Activated T-cell treated with anti-CD3 and anti-CD28 coated beads, Interleukin-2, amount 50 U/mL, for 72 hours (primary cell): ENCODE measurements at regions not wholly inside any gene's neighbourhood (a gene's known extent, or its start where the extent isn't known, plus 50 kb on each side); places are given as distances from the start of the nearest gene placed in this dataset.
"Not testable (repeated sequence)": the region's sequence is repeated elsewhere in the genome, so short reads cannot be mapped to it uniquely, and the experiment has no call there.

Experiments
- ATAC-seq, 2 donors: fragments of 150-1000 bp; cut with Tn5 transposase; replicated peaks in 1 of 2; 2 replicates each; pipeline ENCODE4 v1.10.0; 2021; ENCODE audit warnings: moderate library complexity in 2 of 2, mild to moderate bottlenecking in 1 of 2
- DNase-seq, 2 donors: peaks; one replicate each; pipeline ENCODE4 v3.0.0; 2021 to 2022; ENCODE audit warnings: mixed read lengths in 1 of 2
- H3K27ac Mint-ChIP-seq: one replicate; pipeline ENCODE4 v1.8.0; 2022; ENCODE audit warnings: mild to moderate bottlenecking, moderate library complexity, mixed read lengths
- H3K27me3 Mint-ChIP-seq: one replicate; pipeline ENCODE4 v1.8.0; 2022; ENCODE audit warnings: low read depth, mixed read lengths
- H3K36me3 Mint-ChIP-seq, 2 donors: one replicate each; pipeline ENCODE4 v1.8.0; 2022; ENCODE audit warnings: mixed read lengths in 2 of 2, mild to moderate bottlenecking in 1 of 2; ENCODE audit not compliant: insufficient read depth in 2 of 2
- H3K4me1 Mint-ChIP-seq: one replicate; pipeline ENCODE4 v1.8.0; 2022; ENCODE audit warnings: low read depth, mixed read lengths
- H3K4me3 Mint-ChIP-seq, 2 donors: one replicate each; pipeline ENCODE4 v1.8.0; 2022; ENCODE audit warnings: mild to moderate bottlenecking in 2 of 2, mixed read lengths in 2 of 2, moderate library complexity in 2 of 2
- H3K9me3 Mint-ChIP-seq, 2 donors: one replicate each; pipeline ENCODE4 v1.8.0; 2022; ENCODE audit warnings: mixed read lengths in 2 of 2

- H3K27me3 Mint-ChIP-seq: no peaks in the 10 kb centered on the region
- H3K36me3 Mint-ChIP-seq: no peaks in the 10 kb centered on the region
- peaks cover 0 to 1% of the 10 kb centered on the region in 2 donors for H3K9me3 Mint-ChIP-seq
- no peak overlapping the region for H3K27ac Mint-ChIP-seq
- DNase-seq (no peak), ATAC-seq (no peak)
- H3K4me1 Mint-ChIP-seq: no peaks in the 10 kb centered on the region
- H3K4me3 Mint-ChIP-seq: no peak overlapping the region
Observed at GRCh38 chr12:5268424-5269210, 163.3 kb upstream of the NTF3 start.

DNA sequence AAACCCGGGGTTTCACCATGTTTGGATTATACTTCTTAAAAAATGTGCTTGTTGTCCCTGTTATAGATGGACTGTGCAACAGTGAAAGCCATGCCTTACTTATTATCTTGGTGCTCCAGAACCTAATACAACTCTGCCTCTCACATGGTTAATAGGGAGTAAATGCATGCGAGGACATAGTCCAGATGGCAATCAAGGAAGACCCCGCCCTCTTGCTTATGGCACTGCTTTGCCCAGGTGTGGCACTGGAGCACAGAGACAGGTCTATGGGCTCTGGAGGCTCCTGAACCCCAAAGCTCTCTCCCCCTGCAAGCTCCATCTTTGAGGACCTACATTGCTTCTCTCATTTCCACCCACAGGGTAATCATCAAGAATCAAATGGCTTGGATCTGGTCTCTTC lies 162.1 kb upstream of the NTF3 start:
- Mint-ChIP-seq H3K4me1 (no peaks in the 10 kb centered on the region), H3K36me3 (no peaks in the 10 kb centered on the region)

GRCh38 chr12:5272018-5272785 lies 159.7 kb upstream of the NTF3 start:
- DNase-seq (no peak), ATAC-seq (no peak)
- Mint-ChIP-seq H3K27me3 (no peaks in the 10 kb centered on the region), H3K27ac (no peak overlapping the region), H3K4me3 (no peak overlapping the region), H3K9me3 (no peaks in the 10 kb centered on the region), H3K36me3 (no peaks in the 10 kb centered on the region), H3K4me1 (no peaks in the 10 kb centered on the region)

More for the DNA sequence above, 162.1 kb upstream of the NTF3 start:
- DNase-seq: no peak
- Mint-ChIP-seq H3K4me3 (no peak overlapping the region), H3K27me3 (no peaks in the 10 kb centered on the region), H3K27ac (no peak overlapping the region), H3K9me3 (peaks cover 0 to under 1% of the 10 kb centered on the region in 2 donors)
- ATAC-seq: no peak

GRCh38 chr12:5273709-5274108 lies 158.2 kb upstream of the NTF3 start:
- DNase-seq (no peak), ATAC-seq (no peak)
- no peaks in the 10 kb centered on the region for H3K36me3 Mint-ChIP-seq
- H3K4me3 Mint-ChIP-seq: no peak overlapping the region
- H3K9me3 Mint-ChIP-seq: no peaks in the 10 kb centered on the region
- H3K27ac Mint-ChIP-seq: no peak overlapping the region
- no peaks in the 10 kb centered on the region for H3K4me1 Mint-ChIP-seq
- H3K27me3 Mint-ChIP-seq: no peaks in the 10 kb centered on the region

- H3K27ac Mint-ChIP-seq: no peak overlapping the region
- no peaks in the 10 kb centered on the region for H3K9me3 Mint-ChIP-seq
- no peak for ATAC-seq
- H3K4me1 Mint-ChIP-seq: no peaks in the 10 kb centered on the region
- H3K4me3 Mint-ChIP-seq: no peak overlapping the region
- no peaks in the 10 kb centered on the region for H3K27me3 Mint-ChIP-seq
- no peaks in the 10 kb centered on the region for H3K36me3 Mint-ChIP-seq
- DNase-seq: no peak
Observed at GRCh38 chr12:5276327-5276880, 155.5 kb upstream of the NTF3 start.

DNA sequence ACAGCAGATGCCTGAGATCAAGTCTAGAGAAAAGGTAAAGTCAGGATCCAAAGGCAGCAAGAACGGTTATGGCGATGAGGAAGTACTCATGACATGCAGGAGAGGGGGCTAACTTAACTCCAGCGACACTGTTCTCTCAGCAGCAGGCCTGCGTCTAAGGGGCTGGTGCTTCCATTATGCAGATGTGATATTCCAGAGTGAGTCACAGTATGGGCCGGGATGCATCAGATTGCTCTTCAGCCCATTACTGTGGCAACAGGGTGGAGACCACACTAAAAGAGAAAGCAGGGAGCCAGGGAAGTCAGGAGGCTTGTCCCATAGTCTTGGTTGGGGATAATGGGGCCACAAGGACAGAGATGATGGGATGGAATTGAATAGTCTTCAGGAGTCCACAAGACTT lies 151.8 kb upstream of the NTF3 start:
- Mint-ChIP-seq H3K9me3 (no peaks in the 10 kb centered on the region), H3K27me3 (no peaks in the 10 kb centered on the region), H3K36me3 (no peaks in the 10 kb centered on the region), H3K4me1 (no peaks in the 10 kb centered on the region), H3K4me3 (no peak overlapping the region), H3K27ac (no peak overlapping the region)
- DNase-seq: no peak
- ATAC-seq: no peak

- H3K9me3 Mint-ChIP-seq, H3K27ac Mint-ChIP-seq, H3K4me1 Mint-ChIP-seq, H3K27me3 Mint-ChIP-seq, DNase-seq, H3K36me3 Mint-ChIP-seq, ATAC-seq, H3K4me3 Mint-ChIP-seq: not testable (repeated sequence)
Observed at GRCh38 chr12:5290368-5290767, 141.5 kb upstream of the NTF3 start.

DNA sequence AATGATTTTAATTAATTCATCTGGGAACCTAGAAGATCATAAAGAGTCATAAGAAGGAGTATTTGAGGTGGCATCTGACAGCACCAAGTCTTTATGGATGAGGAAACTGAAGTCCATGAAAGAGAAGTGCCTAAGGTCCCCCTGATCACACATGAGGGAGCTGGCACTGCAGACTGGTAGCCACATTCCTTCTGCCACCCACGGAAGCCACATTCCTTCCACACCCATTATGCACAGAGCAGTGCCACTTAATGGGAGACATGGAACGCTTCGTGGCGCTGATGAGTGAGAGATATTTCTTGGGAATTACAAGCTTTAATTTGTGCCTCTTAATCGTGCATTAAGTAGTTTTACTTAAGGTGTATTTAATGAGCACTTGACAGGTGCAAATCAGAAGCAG lies 139.3 kb upstream of the NTF3 start:
- peaks cover 6% of the 10 kb centered on the region for H3K27me3 Mint-ChIP-seq
- H3K27ac Mint-ChIP-seq: no peak overlapping the region
- DNase-seq: no peak
- no peaks in the 10 kb centered on the region for H3K36me3 Mint-ChIP-seq
- no peak overlapping the region for H3K4me3 Mint-ChIP-seq
- H3K4me1 Mint-ChIP-seq: no peaks in the 10 kb centered on the region
- no peak for ATAC-seq
- H3K9me3 Mint-ChIP-seq: peaks cover 0 to 2% of the 10 kb centered on the region in 2 donors

- no peak for DNase-seq
- H3K36me3 Mint-ChIP-seq: no peaks in the 10 kb centered on the region
- H3K9me3 Mint-ChIP-seq: peaks cover 0 to 2% of the 10 kb centered on the region in 2 donors
- ATAC-seq: no peak
- H3K27me3 Mint-ChIP-seq: peaks cover 6% of the 10 kb centered on the region
- no peak overlapping the region for H3K4me3 Mint-ChIP-seq
- no peak overlapping the region for H3K27ac Mint-ChIP-seq
- H3K4me1 Mint-ChIP-seq: no peaks in the 10 kb centered on the region
Observed at GRCh38 chr12:5293773-5294172, 138.1 kb upstream of the NTF3 start.

- DNase-seq (no peak), ATAC-seq (no peak)
- H3K27me3 Mint-ChIP-seq: peaks cover 6% of the 10 kb centered on the region
- no peaks in the 10 kb centered on the region for H3K36me3 Mint-ChIP-seq
- no peak overlapping the region for H3K4me3 Mint-ChIP-seq
- H3K4me1 Mint-ChIP-seq: no peaks in the 10 kb centered on the region
- no peak overlapping the region for H3K27ac Mint-ChIP-seq
- peaks cover 0 to 1% of the 10 kb centered on the region in 2 donors for H3K9me3 Mint-ChIP-seq
Observed at GRCh38 chr12:5294274-5295070, 137.4 kb upstream of the NTF3 start.

- H3K4me3 Mint-ChIP-seq: no peak overlapping the region
- no peaks in the 10 kb centered on the region for H3K9me3 Mint-ChIP-seq
- no peak for DNase-seq
- no peak overlapping the region for H3K27ac Mint-ChIP-seq
- no peak for ATAC-seq
- no peaks in the 10 kb centered on the region for H3K36me3 Mint-ChIP-seq
- no peaks in the 10 kb centered on the region for H3K4me1 Mint-ChIP-seq
- H3K27me3 Mint-ChIP-seq: peaks cover 6% of the 10 kb centered on the region
Observed at GRCh38 chr12:5295151-5295550, 136.8 kb upstream of the NTF3 start.

GRCh38 chr12:5295996-5296395 lies 135.9 kb upstream of the NTF3 start:
- no peak for ATAC-seq
- H3K4me1 Mint-ChIP-seq: no peaks in the 10 kb centered on the region
- no peak for DNase-seq
- H3K27me3 Mint-ChIP-seq: peaks cover 6% of the 10 kb centered on the region
- no peak overlapping the region for H3K27ac Mint-ChIP-seq
- H3K9me3 Mint-ChIP-seq: no peaks in the 10 kb centered on the region
- H3K4me3 Mint-ChIP-seq: no peak overlapping the region
- H3K36me3 Mint-ChIP-seq: no peaks in the 10 kb centered on the region

DNA sequence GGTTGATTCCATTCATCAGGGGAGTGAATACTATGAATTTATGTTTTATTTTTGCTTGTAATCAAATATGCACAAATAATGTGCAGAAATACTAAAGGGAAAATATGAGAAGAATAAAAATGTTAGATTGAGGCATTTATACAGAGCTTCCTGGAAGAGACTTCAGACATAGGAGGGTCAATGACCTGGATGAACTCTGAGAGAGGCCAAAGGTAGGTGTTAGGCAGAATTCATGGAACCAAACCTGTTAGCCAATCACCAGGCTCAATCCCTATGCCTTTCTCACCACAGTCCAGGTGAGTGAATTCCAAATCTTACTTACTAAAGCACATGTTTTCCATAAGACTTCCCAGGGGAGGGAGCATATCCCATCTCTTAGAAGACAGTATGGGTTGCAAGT lies 130.4 kb upstream of the NTF3 start:
- H3K4me1 Mint-ChIP-seq: no peaks in the 10 kb centered on the region
- no peaks in the 10 kb centered on the region for H3K36me3 Mint-ChIP-seq
- H3K27ac Mint-ChIP-seq: no peak overlapping the region
- H3K27me3 Mint-ChIP-seq: peaks cover 7% of the 10 kb centered on the region
- ATAC-seq: no peak
- no peak overlapping the region for H3K4me3 Mint-ChIP-seq
- DNase-seq: no peak
- peaks cover 0 to 3% of the 10 kb centered on the region in 2 donors for H3K9me3 Mint-ChIP-seq
